ENCODE measurements at regions not wholly inside any gene's neighbourhood (a gene's known extent, or its start where the extent isn't known, plus 50 kb on each side); places are given as distances from the start of the nearest gene placed in this dataset.

DNA sequence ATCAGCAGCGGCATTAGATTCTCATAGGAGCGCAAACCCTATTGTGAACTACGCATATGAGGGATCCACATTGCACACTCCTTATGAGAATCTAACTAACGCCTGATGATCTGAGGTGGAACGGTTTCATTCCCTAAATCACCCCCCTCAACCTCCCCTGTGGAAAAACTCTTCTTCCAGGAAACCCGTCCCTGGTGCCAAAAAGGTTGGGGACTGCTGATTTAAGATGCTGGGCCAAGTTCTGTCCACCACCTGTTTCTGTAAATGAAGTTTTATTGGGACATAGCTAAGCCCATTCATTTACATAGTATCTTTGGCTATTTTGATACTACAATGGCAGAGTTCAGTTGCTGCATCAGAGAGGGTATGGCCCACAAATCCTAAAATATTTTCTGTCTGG lies 268.2 kb upstream of the PRDM1 start:
- no peak overlapping the region for H3K27ac ChIP-seq (ENCODE audit: low read depth, low read length)
- H3K4me3 ChIP-seq (ENCODE audit: low read length), result no peak overlapping the region
- H3F3A ChIP-seq (ENCODE audit: control insufficient read depth, insufficient read depth), result no peaks in the 10 kb centered on the region
- no peaks in the 10 kb centered on the region for H3K9me2 ChIP-seq (replicated peaks; ENCODE audit: control insufficient read depth, low read length)
- no peaks in the 10 kb centered on the region for H3K4me1 ChIP-seq (ENCODE audit: control insufficient read depth, low read length)
- no peaks in the 10 kb centered on the region for H3K27me3 ChIP-seq (ENCODE audit: control insufficient read depth, low read length)
- no peak for TF ChIP-seq EZH2phosphoT487 (IDR thresholded peaks at IDR 0.05; ENCODE audit: borderline replicate concordance, low read length)
- TF ChIP-seq, protein P1, sequence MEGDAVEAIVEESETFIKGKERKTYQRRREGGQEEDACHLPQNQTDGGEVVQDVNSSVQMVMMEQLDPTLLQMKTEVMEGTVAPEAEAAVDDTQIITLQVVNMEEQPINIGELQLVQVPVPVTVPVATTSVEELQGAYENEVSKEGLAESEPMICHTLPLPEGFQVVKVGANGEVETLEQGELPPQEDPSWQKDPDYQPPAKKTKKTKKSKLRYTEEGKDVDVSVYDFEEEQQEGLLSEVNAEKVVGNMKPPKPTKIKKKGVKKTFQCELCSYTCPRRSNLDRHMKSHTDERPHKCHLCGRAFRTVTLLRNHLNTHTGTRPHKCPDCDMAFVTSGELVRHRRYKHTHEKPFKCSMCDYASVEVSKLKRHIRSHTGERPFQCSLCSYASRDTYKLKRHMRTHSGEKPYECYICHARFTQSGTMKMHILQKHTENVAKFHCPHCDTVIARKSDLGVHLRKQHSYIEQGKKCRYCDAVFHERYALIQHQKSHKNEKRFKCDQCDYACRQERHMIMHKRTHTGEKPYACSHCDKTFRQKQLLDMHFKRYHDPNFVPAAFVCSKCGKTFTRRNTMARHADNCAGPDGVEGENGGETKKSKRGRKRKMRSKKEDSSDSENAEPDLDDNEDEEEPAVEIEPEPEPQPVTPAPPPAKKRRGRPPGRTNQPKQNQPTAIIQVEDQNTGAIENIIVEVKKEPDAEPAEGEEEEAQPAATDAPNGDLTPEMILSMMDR (IDR thresholded peaks at IDR 0.05; ENCODE audit: low read depth, low read length, poor library complexity, severe bottlenecking), result no peak
- H4K20me1 ChIP-seq (ENCODE audit: control insufficient read depth, insufficient read depth, low read depth, low read length), result no peaks in the 10 kb centered on the region
- no peak overlapping the region for H3K4me2 ChIP-seq (ENCODE audit: low read length)
- H3K79me2 ChIP-seq (ENCODE audit: control insufficient read depth, low read length), result no peaks in the 10 kb centered on the region
- H3K9me3 ChIP-seq (ENCODE audit: control insufficient read depth, insufficient read depth, low read length), result no peaks in the 10 kb centered on the region
- H3K36me3 ChIP-seq (ENCODE audit: control insufficient read depth, low read length), result no peaks in the 10 kb centered on the region

DNA sequence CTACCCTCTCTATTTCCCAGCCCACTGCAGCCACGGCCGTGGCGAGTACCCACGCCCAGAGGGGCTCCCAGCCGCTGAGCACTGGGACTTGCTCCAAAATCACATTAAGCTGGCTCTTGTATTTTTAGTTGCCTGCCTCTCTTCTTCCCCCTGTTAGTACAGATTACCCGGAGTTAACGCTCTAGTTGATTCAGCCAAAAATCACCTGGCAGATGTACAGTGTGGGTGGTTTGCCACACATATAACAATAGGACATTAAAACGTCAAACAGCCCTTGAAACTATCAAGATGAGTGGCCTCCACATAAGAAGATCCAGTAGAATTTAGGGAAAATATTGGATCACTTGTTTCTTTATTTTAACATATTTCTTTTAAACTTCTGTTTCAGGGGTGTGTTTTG lies 268.8 kb upstream of the PRDM1 start:
- no peaks in the 10 kb centered on the region for H3K9me3 ChIP-seq (ENCODE audit: control insufficient read depth, insufficient read depth, low read length)
- TF ChIP-seq EZH2phosphoT487 (IDR thresholded peaks at IDR 0.05; ENCODE audit: borderline replicate concordance, low read length), result no peak
- TF ChIP-seq, protein P1 (IDR thresholded peaks at IDR 0.05; ENCODE audit: low read depth, low read length, poor library complexity, severe bottlenecking), result no peak
- no peaks in the 10 kb centered on the region for H3K27me3 ChIP-seq (ENCODE audit: control insufficient read depth, low read length)
- no peaks in the 10 kb centered on the region for H3K36me3 ChIP-seq (ENCODE audit: control insufficient read depth, low read length)
- H3K9me2 ChIP-seq (replicated peaks; ENCODE audit: control insufficient read depth, low read length), result no peaks in the 10 kb centered on the region
- H4K20me1 ChIP-seq (ENCODE audit: control insufficient read depth, insufficient read depth, low read depth, low read length), result no peaks in the 10 kb centered on the region
- H3K4me2 ChIP-seq (ENCODE audit: low read length), result no peak overlapping the region
- H3K79me2 ChIP-seq (ENCODE audit: control insufficient read depth, low read length), result no peaks in the 10 kb centered on the region
- H3K4me1 ChIP-seq (ENCODE audit: control insufficient read depth, low read length), result no peaks in the 10 kb centered on the region
- H3K4me3 ChIP-seq (ENCODE audit: low read length), result no peak overlapping the region
- H3K27ac ChIP-seq (ENCODE audit: low read depth, low read length), result no peak overlapping the region
- H3F3A ChIP-seq (ENCODE audit: control insufficient read depth, insufficient read depth), result no peaks in the 10 kb centered on the region

DNA sequence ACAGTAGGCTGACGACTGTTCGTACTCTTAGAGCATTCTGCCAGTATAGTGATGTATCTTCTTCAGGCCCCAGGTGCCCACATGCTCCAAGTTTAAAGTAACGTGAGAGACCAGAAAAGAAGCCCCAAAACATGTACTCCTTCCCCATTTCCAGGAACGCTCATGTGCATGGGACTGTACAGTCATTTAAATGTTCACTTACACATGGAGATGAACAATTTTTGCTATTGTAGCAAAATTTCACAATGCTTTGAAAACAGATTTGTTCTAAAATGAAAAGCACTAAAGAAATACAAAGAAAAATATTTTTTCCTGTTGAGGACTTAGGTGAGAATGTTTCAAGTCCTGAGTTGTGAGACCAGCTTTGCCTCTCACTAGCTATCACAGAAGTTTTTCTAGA lies 269.3 kb upstream of the PRDM1 start:
- Histone ChIP-seq H3F3A (ENCODE audit: control insufficient read depth, insufficient read depth) (no peaks in the 10 kb centered on the region), H3K4me1 (ENCODE audit: control insufficient read depth, low read length) (no peaks in the 10 kb centered on the region), H3K9me3 (ENCODE audit: control insufficient read depth, insufficient read depth, low read length) (no peaks in the 10 kb centered on the region), H3K27me3 (ENCODE audit: control insufficient read depth, low read length) (no peaks in the 10 kb centered on the region), H3K36me3 (ENCODE audit: control insufficient read depth, low read length) (no peaks in the 10 kb centered on the region), H3K9me2 (replicated peaks; ENCODE audit: control insufficient read depth, low read length) (no peaks in the 10 kb centered on the region), H3K27ac (ENCODE audit: low read depth, low read length) (no peak overlapping the region), H3K4me3 (ENCODE audit: low read length) (no peak overlapping the region), H4K20me1 (ENCODE audit: control insufficient read depth, insufficient read depth, low read depth, low read length) (no peaks in the 10 kb centered on the region), H3K4me2 (ENCODE audit: low read length) (no peak overlapping the region), H3K79me2 (ENCODE audit: control insufficient read depth, low read length) (no peaks in the 10 kb centered on the region)
- no peak for TF ChIP-seq EZH2phosphoT487 (IDR thresholded peaks at IDR 0.05; ENCODE audit: borderline replicate concordance, low read length)
- TF ChIP-seq, protein P1 (IDR thresholded peaks at IDR 0.05; ENCODE audit: low read depth, low read length, poor library complexity, severe bottlenecking), result no peak

Data from DOHH2 (cell line).